Amniotic epithelial cell (primary cell): ENCODE measurements at regions not wholly inside any gene's neighbourhood (a gene's known extent, or its start where the extent isn't known, plus 50 kb on each side); places are given as distances from the start of the nearest gene placed in this dataset.
"Not testable (repeated sequence)": the region's sequence is repeated elsewhere in the genome, so short reads cannot be mapped to it uniquely, and the experiment has no call there.

ENCODE experiments used
- DNase-seq: peaks from one replicate; pipeline ENCODE4 v3.0.0-alpha.2; 2010; ENCODE audit warnings: low read depth

GRCh38 chr10:29794776-29795611, 160.2 kb upstream of the SVIL start:
- no peak for DNase-seq

- no peak for DNase-seq
These were observed 157.0 kb upstream of the SVIL start for GRCh38 chr10:29791773-29792172.

GRCh38 chr10:29790207-29790606, 155.4 kb upstream of the SVIL start:
- no peak for DNase-seq

GRCh38 chr10:29788113-29788512, 153.3 kb upstream of the SVIL start:
- DNase-seq, result no peak

GRCh38 chr10:29785701-29786100, 150.9 kb upstream of the SVIL start:
- no peak for DNase-seq

GRCh38 chr10:29784175-29784773, 149.5 kb upstream of the SVIL start:
- peak; percentile 98 for DNase-seq

GRCh38 chr10:29783201-29783947, 148.6 kb upstream of the SVIL start:
- no peak for DNase-seq

GRCh38 chr10:29780639-29781038, 145.9 kb upstream of the SVIL start:
- DNase-seq, result no peak

- DNase-seq, result no peak
These were observed 145.3 kb upstream of the SVIL start for GRCh38 chr10:29780096-29780495.

GRCh38 chr10:29776246-29776645, 141.5 kb upstream of the SVIL start:
- DNase-seq, result no peak

- no peak for DNase-seq
These were observed 139.7 kb upstream of the SVIL start for GRCh38 chr10:29774475-29774874.

GRCh38 chr10:29773675-29774091, 138.9 kb upstream of the SVIL start:
- no peak for DNase-seq

GRCh38 chr10:29772403-29772802, 137.6 kb upstream of the SVIL start:
- no peak for DNase-seq

- no peak for DNase-seq
These were observed 136.6 kb upstream of the SVIL start for GRCh38 chr10:29771376-29771775.

- not testable (repeated sequence) for DNase-seq
These were observed 134.5 kb upstream of the SVIL start for GRCh38 chr10:29769277-29769676.

GRCh38 chr10:29767968-29768367, 133.2 kb upstream of the SVIL start:
- peak; percentile 91 for DNase-seq

- peak; percentile 82 for DNase-seq
These were observed 132.0 kb upstream of the SVIL start for GRCh38 chr10:29766753-29767152.

- no peak for DNase-seq
These were observed 130.6 kb upstream of the SVIL start for GRCh38 chr10:29765330-29765729.

GRCh38 chr10:29763396-29763795, 128.6 kb upstream of the SVIL start:
- no peak for DNase-seq

- DNase-seq, result no peak
These were observed 127.1 kb upstream of the SVIL start for GRCh38 chr10:29761916-29762315.

GRCh38 chr10:29760138-29760900, 125.5 kb upstream of the SVIL start:
- DNase-seq, result no peak
